ENCODE measurements at regions not wholly inside any gene's neighbourhood (a gene's known extent, or its start where the extent isn't known, plus 50 kb on each side); places are given as distances from the start of the nearest gene placed in this dataset.

DNA sequence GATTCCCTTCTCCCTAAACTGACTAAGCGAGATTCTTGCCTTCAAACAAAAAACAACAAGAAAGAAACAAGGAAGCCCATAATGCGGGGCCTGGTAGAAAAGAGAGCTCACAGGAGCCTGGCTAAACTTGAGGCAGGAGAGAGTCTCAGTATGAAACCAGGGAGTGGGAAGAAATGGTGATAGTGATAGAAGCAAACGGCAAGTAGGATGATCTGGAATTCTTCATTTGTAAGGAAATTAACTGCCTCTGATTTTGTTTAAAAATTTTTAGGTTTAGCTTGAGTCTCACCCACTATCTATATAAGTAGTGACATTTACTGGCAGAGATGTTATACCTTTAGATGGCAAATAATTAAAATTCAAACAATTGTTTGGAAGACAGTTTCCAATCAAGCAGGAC is 1356.5 kb upstream of the LRRTM1 start:
- TF ChIP-seq SIN3A (IDR thresholded peaks at IDR 0.05; ENCODE audit: borderline replicate concordance, insufficient read depth, low read depth, low read length) (no peak), POLR2AphosphoS5 (IDR thresholded peaks at IDR 0.05; ENCODE audit: low read depth, low read length) (no peak)

Data from Panc1 (cell line).